K562 (cell line): ENCODE measurements at regions not wholly inside any gene's neighbourhood (a gene's known extent, or its start where the extent isn't known, plus 50 kb on each side); places are given as distances from the start of the nearest gene placed in this dataset.

Source experiments
- ATAC-seq: fragments of 200-7000 bp; cut with Tn5 transposase; 3 replicates; pipeline ENCODE4 v1.9.1; 2020; ENCODE audit warnings: moderate library complexity
- BruUV-seq: library from RNA; stranded (reverse); fragments of 400-500 nt; replicated peaks from 2 replicates; lab custom pipeline; 2021; lab: Mats Ljungman, UMichigan
- CTCF ChIA-PET: fragments of 300-600 bp; formaldehyde crosslinking; extraction: SDS; loops from one replicate; lab custom pipeline; 2021; ENCODE audit warnings: low intra/inter-chr PET ratio; lab: Yijun Ruan, JAX
- POLR2A ChIA-PET: fragments of 300-600, 350-650 bp; sonication (Branson Sonifier 250); formaldehyde crosslinking; extraction: SDS; loops from one replicate; lab custom pipeline; 2021; ENCODE audit warnings: antibody characterized with exemption, inconsistent platforms; lab: Yijun Ruan, JAX
- DNase-seq, 4 experiments: peaks; one replicate each; pipeline versions ENCODE4 v3.0.0 to v3.0.0-alpha.2; 2011 to 2018; ENCODE audit warnings: low spot score in 3 of 4, mixed read lengths in 3 of 4; ENCODE audit errors: extremely low read depth in 1 of 4
- FAIRE-seq: peaks from 2 replicates; lab custom pipeline; 2011; peaks lifted over from hg19 to GRCh38; lab: Jason Lieb, UNC
- H2AFZ ChIP-seq: 2 replicates; pipeline ENCODE4 v1.6.0; 2011; ENCODE audit warnings: low read depth, low read length, control low read depth, inconsistent platforms
- H3K27ac ChIP-seq: fragments of 200-600 bp; 3 replicates; pipeline ENCODE4 v1.8.0; 2011; ENCODE audit warnings: low read depth, mild to moderate bottlenecking, control low read depth, inconsistent platforms, low read length, moderate library complexity, mixed read lengths; ENCODE audit errors: extremely low read depth
- H3K27me3 ChIP-seq, 2 experiments: fragments of 300-600 bp in 1 of 2; 2 replicates in 1 of 2; 3 replicates in 1 of 2; pipeline versions ENCODE4 v1.6.0 to v1.8.0; 2011; ENCODE audit warnings: inconsistent platforms in 2 of 2, low read length in 2 of 2, mild to moderate bottlenecking in 1 of 2, mixed read lengths in 1 of 2, moderate library complexity in 1 of 2; ENCODE audit not compliant: control insufficient read depth in 2 of 2, insufficient read depth in 2 of 2
- H3K36me3 ChIP-seq: fragments of 300-600 bp; 3 replicates; pipeline ENCODE4 v1.8.0; 2011; ENCODE audit warnings: mild to moderate bottlenecking, low read length, inconsistent platforms; ENCODE audit not compliant: control insufficient read depth, insufficient read depth
- H3K4me1 ChIP-seq, 2 experiments: fragments of 200-600 bp in 1 of 2; replicated peaks in 1 of 2; 2 replicates in 1 of 2; 3 replicates in 1 of 2; pipeline versions ENCODE4 v1.5.1 to v1.8.0; 2011; ENCODE audit warnings: inconsistent platforms in 2 of 2, low read length in 2 of 2, mild to moderate bottlenecking in 1 of 2, mixed read lengths in 1 of 2, moderate library complexity in 1 of 2; ENCODE audit not compliant: control insufficient read depth in 2 of 2, insufficient read depth in 2 of 2
- H3K4me2 ChIP-seq: 2 replicates; pipeline ENCODE4 v1.6.1; 2011; ENCODE audit warnings: low read length, control low read depth, inconsistent platforms, mixed read lengths; ENCODE audit not compliant: insufficient read depth
- H3K4me3 ChIP-seq: fragments of 200-600 bp; sonication (generic), shearing (Covaris generic); 2 replicates; pipeline ENCODE4 v1.5.1; 2016; ENCODE audit warnings: control low read depth, inconsistent platforms
- H3K79me2 ChIP-seq: fragments of 200-600 bp; 3 replicates; pipeline ENCODE4 v1.8.0; 2011; ENCODE audit warnings: low read length, inconsistent platforms; ENCODE audit not compliant: control insufficient read depth, insufficient read depth
- H3K9ac ChIP-seq, 2 experiments: 2 replicates each; pipeline versions ENCODE4 v1.6.0 to v1.6.1; 2011; ENCODE audit warnings: low read depth in 2 of 2, low read length in 2 of 2, control low read depth in 1 of 2, inconsistent platforms in 1 of 2, mild to moderate bottlenecking in 1 of 2, mixed read lengths in 1 of 2; ENCODE audit not compliant: insufficient read depth in 1 of 2
- H3K9me1 ChIP-seq: one replicate; pipeline ENCODE4 v1.6.0; 2011; ENCODE audit warnings: inconsistent platforms, mild to moderate bottlenecking, low read length, moderate library complexity; ENCODE audit not compliant: control insufficient read depth, insufficient read depth
- H3K9me3 ChIP-seq: replicated peaks from 2 replicates; pipeline ENCODE4 v1.5.1; 2011; ENCODE audit warnings: low read depth, low read length, inconsistent platforms; ENCODE audit not compliant: control insufficient read depth, insufficient read depth
- H4K20me1 ChIP-seq: replicated peaks from 2 replicates; pipeline ENCODE4 v1.6.1; 2011; ENCODE audit warnings: low read length, inconsistent platforms, mixed read lengths; ENCODE audit not compliant: control insufficient read depth, insufficient read depth
- CREBBP ChIP-seq: IDR thresholded peaks from one replicate; pipeline ENCODE4 v1.6.1; 2012; ENCODE audit warnings: low read depth, mild to moderate bottlenecking, control low read depth, inconsistent platforms, low read length
- HDAC2 ChIP-seq: fragments of 450-650 bp; IDR thresholded peaks from 2 replicates; pipeline ENCODE4 v1.6.1; 2016; ENCODE audit warnings: mild to moderate bottlenecking
- NKRF ChIP-seq: fragments of 450-650 bp; IDR thresholded peaks from 2 replicates; pipeline ENCODE4 v1.6.1; 2016; ENCODE audit warnings: borderline replicate concordance
- RBM34 ChIP-seq: fragments of 200-400 bp; formaldehyde crosslinking; IDR thresholded peaks from 2 replicates; pipeline ENCODE4 v1.6.1; 2018; ENCODE audit warnings: low read length, borderline replicate concordance; ENCODE audit not compliant: insufficient read depth
- SAFB2 ChIP-seq: fragments of 200-400 bp; formaldehyde crosslinking; IDR thresholded peaks from 2 replicates; pipeline ENCODE4 v1.6.1; 2018; ENCODE audit warnings: borderline replicate concordance, low read length, low read depth, moderate library complexity; ENCODE audit not compliant: severe bottlenecking
- WGBS: fragments of 100-300 bp; shearing (Covaris generic); methylation state at CpG from one replicate; pipeline ENCODE4 v1.1.6; 2016; ENCODE audit warnings: low coverage, mixed read lengths; ENCODE audit not compliant: insufficient coverage; ENCODE audit errors: missing lambda C conversion rate; 5-methylcytosine and 5-hydroxymethylcytosine counted together
- in situ Hi-C: fragments of 300-500 bp; cut with MboI; formaldehyde crosslinking; loops from 4 replicates; pipeline ENCODE4 v1.15.0; 2018; ENCODE audit warnings: inconsistent platforms, mixed read lengths
- intact Hi-C: fragments of 100-400 bp; cut with micrococcal nuclease; formaldehyde crosslinking; loops from 2 replicates; pipeline ENCODE4 v1.14.2; 2022

- H3K9ac ChIP-seq = no peak overlapping the region
- DNase-seq = no peak
- POLR2A ChIA-PET = no interaction called here
- 0% methylated on average over 2 of the region's 3 CpGs for WGBS
- H3K4me1 ChIP-seq = no peaks in the 10 kb centered on the region
- intact Hi-C loops = no loop called here
- CTCF ChIA-PET = no interaction called here
- no TSS peak for BruUV-seq
- H3K4me2 ChIP-seq = no peak overlapping the region
- peaks cover 3 to 13% of the 10 kb centered on the region in 2 experiments; a peak in 2 of 5 replicates for H3K27me3 ChIP-seq
- no peak overlapping the region for H3K27ac ChIP-seq
- no peaks in the 10 kb centered on the region for H3K9me3 ChIP-seq
- no peak overlapping the region for H3K4me3 ChIP-seq
- no peaks in the 10 kb centered on the region for H4K20me1 ChIP-seq
- in situ Hi-C loops = no loop called here
- no peak for ATAC-seq
- no peak overlapping the region for H2AFZ ChIP-seq
- H3K36me3 ChIP-seq = no peaks in the 10 kb centered on the region
- no peaks in the 10 kb centered on the region for H3K9me1 ChIP-seq
- FAIRE-seq = no peak
- no peaks in the 10 kb centered on the region for H3K79me2 ChIP-seq
- no peak for TF ChIP-seq HDAC2
- no peak for TF ChIP-seq SAFB2
- no peak for TF ChIP-seq RBM34
- no peak for TF ChIP-seq CREBBP
- no peak for TF ChIP-seq NKRF
Measured at GRCh38 chr2:105150231-105150630, 91.3 kb upstream of the GPR45 start.
